COLO668 (cell line): ENCODE measurements at regions not wholly inside any gene's neighbourhood (a gene's known extent, or its start where the extent isn't known, plus 50 kb on each side); places are given as distances from the start of the nearest gene placed in this dataset.

Source experiments
- DNase-seq: peaks from one replicate; lab custom pipeline; 2025; ENCODE audit not compliant: unreplicated experiment; lab: John Stamatoyannopoulos, UW

GRCh38 chr4:104766676-104767075 lies 272.0 kb upstream of the CXXC4 start:
- no peak for DNase-seq

GRCh38 chr4:104772849-104773248 lies 278.2 kb upstream of the CXXC4 start:
- DNase-seq: no peak

- DNase-seq: no peak
These were observed 300.7 kb upstream of the CXXC4 start for GRCh38 chr4:104795264-104795939.

GRCh38 chr4:104811727-104812126 lies 317.0 kb upstream of the CXXC4 start:
- no peak for DNase-seq

GRCh38 chr4:104815665-104816064 lies 321.0 kb upstream of the CXXC4 start:
- DNase-seq: no peak

- DNase-seq: no peak
These were observed 323.9 kb upstream of the CXXC4 start for GRCh38 chr4:104818579-104818978.

- DNase-seq: no peak
These were observed 320.5 kb upstream of the TET2 start for GRCh38 chr4:104826171-104826570.

GRCh38 chr4:104829761-104830160 lies 316.9 kb upstream of the TET2 start:
- no peak for DNase-seq

GRCh38 chr4:104848597-104849225 lies 298.0 kb upstream of the TET2 start:
- DNase-seq: no peak

- no peak for DNase-seq
These were observed 287.0 kb upstream of the TET2 start for GRCh38 chr4:104859601-104860237.

GRCh38 chr4:104860238-104861123 lies 286.2 kb upstream of the TET2 start:
- peak; percentile 62 for DNase-seq

- DNase-seq: no peak
These were observed 279.9 kb upstream of the TET2 start for GRCh38 chr4:104866809-104867208.

- DNase-seq: no peak
These were observed 278.1 kb upstream of the TET2 start for GRCh38 chr4:104868533-104868932.

GRCh38 chr4:104868958-104869357 lies 277.7 kb upstream of the TET2 start:
- DNase-seq: no peak

- DNase-seq: no peak
These were observed 276.8 kb upstream of the TET2 start for GRCh38 chr4:104869831-104870230.

GRCh38 chr4:104870495-104871233 lies 276.0 kb upstream of the TET2 start:
- no peak for DNase-seq

- DNase-seq: no peak
These were observed 267.7 kb upstream of the TET2 start for GRCh38 chr4:104878936-104879335.

GRCh38 chr4:104879367-104879766 lies 267.3 kb upstream of the TET2 start:
- no peak for DNase-seq

GRCh38 chr4:104879854-104880253 lies 266.8 kb upstream of the TET2 start:
- no peak for DNase-seq

- no peak for DNase-seq
These were observed 265.4 kb upstream of the TET2 start for GRCh38 chr4:104881136-104881886.
